ENCODE measurements at regions not wholly inside any gene's neighbourhood (a gene's known extent, or its start where the extent isn't known, plus 50 kb on each side); places are given as distances from the start of the nearest gene placed in this dataset.

DNA sequence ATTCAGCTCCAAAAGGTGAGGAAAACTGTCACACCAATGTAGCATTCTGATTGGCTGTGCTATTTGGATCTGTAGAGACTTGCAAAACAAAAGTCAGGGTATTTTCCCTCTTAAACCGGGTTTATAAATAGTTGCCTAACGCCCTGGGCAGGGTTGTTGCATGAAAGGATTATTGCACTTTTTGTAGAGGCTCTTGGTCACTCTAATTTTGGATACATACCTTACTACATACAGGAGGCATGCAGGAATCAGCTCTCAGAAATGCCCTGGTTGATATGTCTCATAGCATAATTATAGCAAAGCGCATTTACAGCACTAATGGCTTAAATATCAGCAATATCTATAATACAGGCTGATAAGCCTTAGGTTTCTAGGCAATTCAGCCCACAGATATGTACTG lies 200.0 kb upstream of the GDNF start:
- DNase-seq (ENCODE audit: extremely low spot score) = no peak
- CTCF ChIA-PET = no interaction called here
- POLR2A ChIA-PET = no interaction called here
- no peak for TF ChIP-seq CTCF (IDR thresholded peaks at IDR 0.05; ENCODE audit: control extremely low read depth, extremely low read depth, low read depth, missing control alignments)

DNA sequence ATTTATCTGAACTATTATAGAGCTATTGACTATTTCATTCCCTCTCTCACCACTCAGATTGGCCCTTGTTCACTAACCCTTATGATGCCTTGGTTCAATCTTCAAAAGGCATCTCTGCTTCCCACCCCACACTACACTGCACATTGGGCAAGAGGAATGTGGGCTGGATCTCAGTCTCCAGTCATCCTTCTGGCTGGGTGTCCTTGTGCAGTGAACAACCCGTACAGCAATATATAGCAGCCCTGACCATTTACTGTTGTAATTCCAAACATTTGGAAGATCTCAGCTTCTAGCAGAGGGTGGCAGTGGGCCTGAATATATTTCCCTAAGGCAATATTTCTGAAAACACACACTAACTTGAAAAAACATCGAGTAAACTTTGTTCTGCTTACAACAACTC lies 199.2 kb upstream of the GDNF start:
- CTCF ChIA-PET = interaction anchor here (1.5 kb wide), 1 partner anchor 51 kb away, joined by 3 read pairs; no protein-coding TSS in a partner anchor
- no peak for TF ChIP-seq CTCF (IDR thresholded peaks at IDR 0.05; ENCODE audit: control extremely low read depth, extremely low read depth, low read depth, missing control alignments)
- DNase-seq (ENCODE audit: extremely low spot score) = no peak
- POLR2A ChIA-PET = no interaction called here

DNA sequence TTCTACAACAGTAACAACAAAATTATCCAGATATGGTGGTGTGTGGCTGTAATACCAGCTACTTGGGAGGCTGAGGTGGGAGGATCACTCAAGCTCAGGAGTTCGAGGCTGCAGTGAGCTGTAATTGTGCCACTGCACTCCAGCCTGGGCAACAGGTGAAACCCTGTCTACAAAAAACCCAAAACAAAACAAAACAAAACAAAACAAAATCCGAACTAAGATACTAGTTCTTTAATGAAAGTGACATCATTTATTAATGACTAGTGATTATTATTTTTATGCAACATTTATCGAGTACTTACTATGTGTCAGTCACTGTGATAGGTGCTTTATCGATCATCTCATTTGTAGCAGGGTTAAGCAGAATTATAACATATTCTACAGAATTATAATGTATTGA lies 196.9 kb upstream of the GDNF start:
- TF ChIP-seq CTCF (IDR thresholded peaks at IDR 0.05; ENCODE audit: control extremely low read depth, extremely low read depth, low read depth, missing control alignments) = no peak
- ChIA-PET POLR2A (no interaction called here), CTCF (no interaction called here)
- DNase-seq (ENCODE audit: extremely low spot score) = no peak

GRCh38 chr5:38032149-38032548 lies 192.3 kb upstream of the GDNF start:
- POLR2A ChIA-PET = no interaction called here
- no peak for DNase-seq (ENCODE audit: extremely low spot score)
- CTCF ChIA-PET = no interaction called here
- TF ChIP-seq CTCF (IDR thresholded peaks at IDR 0.05; ENCODE audit: control extremely low read depth, extremely low read depth, low read depth, missing control alignments) = no peak

DNA sequence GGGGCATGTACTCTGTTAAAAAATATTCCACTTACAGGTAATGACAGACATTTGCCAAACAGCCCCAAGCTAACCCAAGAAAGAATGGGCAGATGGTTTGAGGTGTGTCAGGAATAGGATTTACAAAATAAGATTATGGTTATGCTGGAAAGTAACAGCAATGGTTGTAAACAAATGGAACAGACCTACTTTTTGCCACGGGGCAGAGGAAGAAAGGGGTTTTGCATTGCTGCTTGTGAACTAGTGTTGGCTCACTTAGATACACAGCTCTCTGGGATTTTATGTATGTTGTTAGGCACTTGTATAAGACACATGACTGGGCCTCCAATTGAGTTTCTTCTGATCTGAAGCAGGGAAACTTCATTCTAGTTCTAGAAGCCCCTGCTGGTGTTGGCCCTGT lies 191.5 kb upstream of the GDNF start:
- ChIA-PET POLR2A (no interaction called here), CTCF (no interaction called here)
- no peak for TF ChIP-seq CTCF (IDR thresholded peaks at IDR 0.05; ENCODE audit: control extremely low read depth, extremely low read depth, low read depth, missing control alignments)
- DNase-seq (ENCODE audit: extremely low spot score) = no peak

DNA sequence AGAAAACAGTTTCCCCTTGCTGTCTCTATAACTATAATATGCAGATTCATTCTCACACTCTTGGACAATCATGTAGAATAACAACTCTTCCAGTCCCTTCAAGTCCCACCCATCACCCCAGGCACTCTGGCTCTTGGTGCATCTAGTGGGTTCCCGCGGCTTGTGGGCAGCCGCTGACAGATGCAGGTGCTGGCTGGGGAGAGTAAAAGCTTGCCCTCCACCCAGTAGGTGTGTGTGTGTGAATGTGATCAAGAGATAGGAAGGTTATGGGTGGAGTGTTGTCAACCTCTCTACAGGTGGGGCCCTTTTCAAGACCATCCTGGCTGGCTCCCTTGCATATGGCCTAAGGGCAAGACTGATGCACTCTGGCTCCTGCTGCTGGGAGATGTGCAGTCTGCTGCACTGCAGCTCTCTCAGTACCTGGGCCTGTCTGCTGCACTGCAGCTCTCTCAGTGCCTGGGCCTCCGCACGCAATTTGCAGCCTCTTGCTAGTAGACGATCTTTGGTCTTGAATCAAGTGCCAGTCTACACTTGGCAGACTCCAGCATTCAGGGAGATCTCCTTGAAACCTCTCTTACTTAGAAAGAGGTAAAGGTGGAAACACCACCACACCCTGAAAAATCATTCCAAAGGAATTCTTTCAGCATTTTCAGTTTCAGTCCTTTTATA lies 189.7 kb upstream of the GDNF start:
- TF ChIP-seq CTCF (IDR thresholded peaks at IDR 0.05; ENCODE audit: control extremely low read depth, extremely low read depth, low read depth, missing control alignments) = no peak
- CTCF ChIA-PET = no interaction called here

GRCh38 chr5:38023799-38024198 lies 184.0 kb upstream of the GDNF start:
- TF ChIP-seq CTCF (IDR thresholded peaks at IDR 0.05; ENCODE audit: control extremely low read depth, extremely low read depth, low read depth, missing control alignments) = no peak
- DNase-seq (ENCODE audit: extremely low spot score) = no peak
- ChIA-PET POLR2A (no interaction called here), CTCF (no interaction called here)

More for the DNA sequence above, 189.7 kb upstream of the GDNF start:
- POLR2A ChIA-PET = no interaction called here
- no peak for DNase-seq (ENCODE audit: extremely low spot score)

Data from GM10248 (cell line).